ENCODE measurements at regions not wholly inside any gene's neighbourhood (a gene's known extent, or its start where the extent isn't known, plus 50 kb on each side); places are given as distances from the start of the nearest gene placed in this dataset.

GRCh38 chr11:87573708-87574107 lies 536.0 kb downstream of the TMEM135 start (continued):
- TF ChIP-seq MAFK (IDR thresholded peaks at IDR 0.05; ENCODE audit: low read depth, low read length) (no peak), RAD21 (IDR thresholded peaks at IDR 0.05 in 1 of 2, conservative IDR thresholded peaks at IDR 0.05 in 1 of 2; ENCODE audit: low read depth in 2 of 2, low read length in 2 of 2) (no peak)
